WERI-Rb-1 (cell line): ENCODE measurements at regions not wholly inside any gene's neighbourhood (a gene's known extent, or its start where the extent isn't known, plus 50 kb on each side); places are given as distances from the start of the nearest gene placed in this dataset.
"Not testable (repeated sequence)": the region's sequence is repeated elsewhere in the genome, so short reads cannot be mapped to it uniquely, and the experiment has no call there.

Experiments used
- DNase-seq: peaks from one replicate; pipeline ENCODE4 v3.0.0-alpha.2; 2020
- H3K27ac ChIP-seq: fragments of 250-450 bp; sonication (Bioruptor Pico); 2 replicates; pipeline ENCODE4 v1.5.1; 2020; ENCODE audit warnings: mild to moderate bottlenecking, moderate library complexity
- H3K27me3 ChIP-seq: fragments of 250-450 bp; sonication (Bioruptor Pico); 2 replicates; pipeline ENCODE4 v1.5.1; 2021; ENCODE audit warnings: mild to moderate bottlenecking, low read depth, moderate library complexity; ENCODE audit not compliant: insufficient read depth, severe bottlenecking
- H3K36me3 ChIP-seq: fragments of 250-450 bp; sonication (Bioruptor Pico); 2 replicates; pipeline ENCODE4 v1.5.1; 2020; ENCODE audit warnings: mild to moderate bottlenecking, moderate library complexity
- H3K4me3 ChIP-seq: 2 replicates; pipeline ENCODE4 v1.5.1; 2011; ENCODE audit warnings: low read depth, mild to moderate bottlenecking, control low read depth, low read length
- H3K9me3 ChIP-seq: fragments of 250-450 bp; sonication (Bioruptor Pico); 2 replicates; pipeline ENCODE4 v1.5.1; 2021; ENCODE audit warnings: mild to moderate bottlenecking, moderate library complexity; ENCODE audit not compliant: severe bottlenecking
- CTCF ChIP-seq: IDR thresholded peaks from 2 replicates; pipeline ENCODE4 v1.5.1; 2011; ENCODE audit warnings: low read depth, mild to moderate bottlenecking, control low read depth, inconsistent platforms, low read length

- peaks cover 36% of the 10 kb centered on the region for H3K9me3 ChIP-seq
- TF ChIP-seq CTCF, result no peak
- H3K4me3 ChIP-seq, result no peak overlapping the region
- H3K27ac ChIP-seq, result no peak overlapping the region
- peaks cover 100% of the 10 kb centered on the region for H3K27me3 ChIP-seq
- H3K36me3 ChIP-seq, result no peaks in the 10 kb centered on the region
- DNase-seq, result no peak
Measured at GRCh38 chr6:27644528-27644927, 171.6 kb upstream of the ZNF184 start.

GRCh38 chr6:27642744-27643456, 170.0 kb upstream of the ZNF184 start:
- Histone ChIP-seq H3K27me3 (peaks cover 95% of the 10 kb centered on the region), H3K9me3 (peaks cover 35% of the 10 kb centered on the region), H3K4me3 (no peak overlapping the region), H3K27ac (no peak overlapping the region), H3K36me3 (no peaks in the 10 kb centered on the region)
- DNase-seq, result no peak
- no peak for TF ChIP-seq CTCF

- DNase-seq, H3K36me3 ChIP-seq, H3K27ac ChIP-seq, H3K4me3 ChIP-seq: not testable (repeated sequence)
- peaks cover 95% of the 10 kb centered on the region for H3K27me3 ChIP-seq
- peaks cover 35% of the 10 kb centered on the region for H3K9me3 ChIP-seq
Measured at GRCh38 chr6:27635886-27636285, 163.0 kb upstream of the ZNF184 start.

GRCh38 chr6:27633221-27633688, 160.3 kb upstream of the ZNF184 start:
- not testable (repeated sequence) for H3K36me3 ChIP-seq, H3K27ac ChIP-seq, DNase-seq, H3K4me3 ChIP-seq
- Histone ChIP-seq H3K27me3 (peaks cover 99% of the 10 kb centered on the region), H3K9me3 (peaks cover 26% of the 10 kb centered on the region)

GRCh38 chr6:27631609-27631916, 158.7 kb upstream of the ZNF184 start:
- Histone ChIP-seq H3K9me3 (peaks cover 26% of the 10 kb centered on the region), H3K27me3 (peaks cover 99% of the 10 kb centered on the region), H3K4me3 (no peak overlapping the region), H3K27ac (no peak overlapping the region), H3K36me3 (no peaks in the 10 kb centered on the region)
- TF ChIP-seq CTCF, result no peak
- DNase-seq, result no peak

- Histone ChIP-seq H3K27me3 (peaks cover 99% of the 10 kb centered on the region), H3K9me3 (peaks cover 26% of the 10 kb centered on the region), H3K27ac (no peak overlapping the region), H3K36me3 (no peaks in the 10 kb centered on the region), H3K4me3 (peak overlapping the region; percentile 44)
- DNase-seq, result peak; percentile 69
- TF ChIP-seq CTCF, result peak; percentile 32; the same call in 1 of the 2 replicates
Measured at GRCh38 chr6:27630727-27631608, 158.1 kb upstream of the ZNF184 start.
